ENCODE measurements at regions not wholly inside any gene's neighbourhood (a gene's known extent, or its start where the extent isn't known, plus 50 kb on each side); places are given as distances from the start of the nearest gene placed in this dataset.
"Not testable (repeated sequence)": the region's sequence is repeated elsewhere in the genome, so short reads cannot be mapped to it uniquely, and the experiment has no call there.

- H3K36me3 ChIP-seq (ENCODE audit: control insufficient read depth in 1 of 2, insufficient read depth in 2 of 2, low read length in 2 of 2); H4K20me1 ChIP-seq (ENCODE audit: insufficient read depth); intact Hi-C loops (cut with micrococcal nuclease); H3K4me3 ChIP-seq (replicated peaks in 1 of 2; ENCODE audit: low read depth in 1 of 2, low read length in 2 of 2); H3K27ac ChIP-seq (ENCODE audit: low read depth, low read length); CTCF ChIA-PET; H3K79me2 ChIP-seq (ENCODE audit: insufficient read depth, low read length); H3K9me2 ChIP-seq (ENCODE audit: insufficient read depth); H3K27me3 ChIP-seq (ENCODE audit: insufficient read depth, low read length); H3K9me3 ChIP-seq (ENCODE audit: control insufficient read depth in 1 of 2, insufficient read depth in 1 of 2, low read depth in 1 of 2, low read length in 2 of 2); BruUV-seq (replicated peaks); H3K4me2 ChIP-seq (ENCODE audit: low read length); H2AFZ ChIP-seq (ENCODE audit: low read depth, low read length, poor library complexity, severe bottlenecking); ATAC-seq; POLR2A ChIA-PET; H3K9ac ChIP-seq (ENCODE audit: low read length); RAD21 ChIA-PET (ENCODE audit: low non-redundant PET in 1 of 2, low total read pairs in 2 of 2, uncharacterized antibody in 2 of 2, unreplicated experiment in 2 of 2); DNase-seq (ENCODE audit: low read depth, low spot score): not testable (repeated sequence)
- TF ChIP-seq JUND (IDR thresholded peaks at IDR 0.05) (peak; percentile 22; the same call in 1 of the 2 replicates), FOSL1 (IDR thresholded peaks at IDR 0.05; ENCODE audit: low read depth) (peak; percentile 25; the same call in 1 of the 2 replicates), CBX3 (IDR thresholded peaks at IDR 0.05; ENCODE audit: low read depth) (peak; percentile 17; the same call in 1 of the 2 replicates)
- H3K4me1 ChIP-seq (ENCODE audit: control insufficient read depth in 1 of 2, insufficient read depth in 2 of 2, low read length in 2 of 2), result peaks cover 3 to 49% of the 10 kb centered on the region in 2 experiments; a peak in 3 of 4 replicates
Observed at GRCh38 chrX:65927386-65927785, 112.5 kb downstream of the VSIG4 start.

DNA sequence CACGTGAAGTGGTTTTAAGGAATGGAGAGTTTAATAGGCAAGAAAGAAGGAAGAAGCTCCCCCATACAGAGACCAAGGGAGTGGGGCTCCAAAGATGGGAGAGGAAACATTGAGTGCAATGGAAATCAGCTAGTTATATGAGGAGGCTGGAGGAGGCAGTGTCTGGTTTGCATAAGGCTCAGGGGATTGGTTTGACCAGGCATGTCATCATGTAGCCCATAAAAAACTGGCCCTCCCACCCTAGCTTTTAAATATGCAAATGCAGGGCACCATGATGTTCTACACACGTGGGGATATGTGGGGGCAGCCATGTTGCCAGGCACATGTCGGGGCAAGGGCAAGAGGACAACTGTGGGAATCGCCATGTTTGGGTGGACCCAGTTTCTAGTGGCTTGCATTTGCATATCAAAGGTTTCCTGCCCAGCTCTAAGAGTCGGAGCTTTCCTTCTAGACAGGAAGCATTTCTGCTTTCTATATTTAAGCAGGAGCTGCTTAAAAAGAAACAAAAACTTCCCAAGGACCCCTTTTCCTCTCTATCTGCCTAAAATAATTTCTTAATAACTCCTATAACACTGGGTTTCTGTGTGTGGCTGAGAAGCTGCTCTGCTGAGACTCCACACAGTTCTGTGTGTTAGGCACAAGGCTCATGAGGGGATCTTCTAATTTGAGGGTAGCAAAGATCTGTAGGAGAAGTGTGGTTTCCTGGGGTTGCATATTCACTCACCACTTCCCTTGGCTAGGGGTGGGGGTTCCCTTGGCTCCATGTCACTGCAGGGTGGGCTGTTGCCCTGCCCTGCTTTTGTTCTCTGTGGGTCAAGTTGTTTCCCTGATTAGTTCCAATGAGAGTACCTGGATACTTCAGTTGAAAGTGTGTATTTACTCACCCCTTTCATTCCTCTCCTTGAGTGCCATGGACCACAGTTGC lies 113.5 kb downstream of the VSIG4 start:
- no peaks in the 10 kb centered on the region for H3K36me3 ChIP-seq (ENCODE audit: control insufficient read depth in 1 of 2, insufficient read depth in 2 of 2, low read length in 2 of 2)
- no peaks in the 10 kb centered on the region for H3K9me3 ChIP-seq (ENCODE audit: control insufficient read depth in 1 of 2, insufficient read depth in 1 of 2, low read depth in 1 of 2, low read length in 2 of 2)
- no peak for TF ChIP-seq EZH2phosphoT487 (IDR thresholded peaks at IDR 0.05; ENCODE audit: borderline replicate concordance)
- no peak for TF ChIP-seq CEBPB (IDR thresholded peaks at IDR 0.05; ENCODE audit: low read depth)
- TF ChIP-seq EZH2 (IDR thresholded peaks at IDR 0.05), result no peak
- TF ChIP-seq SP1 (IDR thresholded peaks at IDR 0.05; ENCODE audit: low read depth), result no peak
- TF ChIP-seq JUND (IDR thresholded peaks at IDR 0.05), result no peak
- no peak for TF ChIP-seq ELF1 (IDR thresholded peaks at IDR 0.05; ENCODE audit: borderline replicate concordance, low read depth)
- TF ChIP-seq, protein P1, sequence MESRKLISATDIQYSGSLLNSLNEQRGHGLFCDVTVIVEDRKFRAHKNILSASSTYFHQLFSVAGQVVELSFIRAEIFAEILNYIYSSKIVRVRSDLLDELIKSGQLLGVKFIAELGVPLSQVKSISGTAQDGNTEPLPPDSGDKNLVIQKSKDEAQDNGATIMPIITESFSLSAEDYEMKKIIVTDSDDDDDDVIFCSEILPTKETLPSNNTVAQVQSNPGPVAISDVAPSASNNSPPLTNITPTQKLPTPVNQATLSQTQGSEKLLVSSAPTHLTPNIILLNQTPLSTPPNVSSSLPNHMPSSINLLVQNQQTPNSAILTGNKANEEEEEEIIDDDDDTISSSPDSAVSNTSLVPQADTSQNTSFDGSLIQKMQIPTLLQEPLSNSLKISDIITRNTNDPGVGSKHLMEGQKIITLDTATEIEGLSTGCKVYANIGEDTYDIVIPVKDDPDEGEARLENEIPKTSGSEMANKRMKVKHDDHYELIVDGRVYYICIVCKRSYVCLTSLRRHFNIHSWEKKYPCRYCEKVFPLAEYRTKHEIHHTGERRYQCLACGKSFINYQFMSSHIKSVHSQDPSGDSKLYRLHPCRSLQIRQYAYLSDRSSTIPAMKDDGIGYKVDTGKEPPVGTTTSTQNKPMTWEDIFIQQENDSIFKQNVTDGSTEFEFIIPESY (IDR thresholded peaks at IDR 0.05; ENCODE audit: extremely low read depth, insufficient replicate concordance, low read length), result no peak
- TF ChIP-seq, protein P2, sequence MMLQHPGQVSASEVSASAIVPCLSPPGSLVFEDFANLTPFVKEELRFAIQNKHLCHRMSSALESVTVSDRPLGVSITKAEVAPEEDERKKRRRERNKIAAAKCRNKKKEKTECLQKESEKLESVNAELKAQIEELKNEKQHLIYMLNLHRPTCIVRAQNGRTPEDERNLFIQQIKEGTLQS (IDR thresholded peaks at IDR 0.05), result no peak
- no peak for TF ChIP-seq POLR2A (IDR thresholded peaks at IDR 0.05; ENCODE audit: borderline replicate concordance, extremely low read depth, insufficient read depth, insufficient read length)
- no peak for TF ChIP-seq FOSL1 (IDR thresholded peaks at IDR 0.05; ENCODE audit: low read depth)
- TF ChIP-seq POLR2AphosphoS5 (IDR thresholded peaks at IDR 0.05; ENCODE audit: low read depth, low read length), result no peak
- no peak for TF ChIP-seq SRF (IDR thresholded peaks at IDR 0.05; ENCODE audit: low read depth)
- TF ChIP-seq YY1 (IDR thresholded peaks at IDR 0.05; ENCODE audit: extremely low read depth, insufficient replicate concordance, low read depth, low read length), result no peak
- TF ChIP-seq, protein P3, sequence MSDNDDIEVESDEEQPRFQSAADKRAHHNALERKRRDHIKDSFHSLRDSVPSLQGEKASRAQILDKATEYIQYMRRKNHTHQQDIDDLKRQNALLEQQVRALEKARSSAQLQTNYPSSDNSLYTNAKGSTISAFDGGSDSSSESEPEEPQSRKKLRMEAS (IDR thresholded peaks at IDR 0.05), result no peak
- ChIA-PET POLR2A (no interaction called here), CTCF (no interaction called here), RAD21 (ENCODE audit: low non-redundant PET in 1 of 2, low total read pairs in 2 of 2, uncharacterized antibody in 2 of 2, unreplicated experiment in 2 of 2) (no interaction called here)
- intact Hi-C loops (cut with micrococcal nuclease), result no loop called here
- H3K27me3 ChIP-seq (ENCODE audit: insufficient read depth, low read length), result no peaks in the 10 kb centered on the region
- H3K9ac ChIP-seq (ENCODE audit: low read length), result no peak overlapping the region
- no peak overlapping the region for H3K27ac ChIP-seq (ENCODE audit: low read depth, low read length)
- ATAC-seq (no peak), DNase-seq (ENCODE audit: low read depth, low spot score) (no peak)
- H3K9me2 ChIP-seq (ENCODE audit: insufficient read depth), result no peaks in the 10 kb centered on the region
- BruUV-seq (replicated peaks), result no TSS peak
- H3K4me3 ChIP-seq (replicated peaks in 1 of 2; ENCODE audit: low read depth in 1 of 2, low read length in 2 of 2), result no peak overlapping the region
- H3K4me2 ChIP-seq (ENCODE audit: low read length), result no peak overlapping the region
- H3K79me2 ChIP-seq (ENCODE audit: insufficient read depth, low read length), result no peaks in the 10 kb centered on the region
- H2AFZ ChIP-seq (ENCODE audit: low read depth, low read length, poor library complexity, severe bottlenecking), result no peak overlapping the region
- H4K20me1 ChIP-seq (ENCODE audit: insufficient read depth), result no peaks in the 10 kb centered on the region
- H3K4me1 ChIP-seq (ENCODE audit: control insufficient read depth in 1 of 2, insufficient read depth in 2 of 2, low read length in 2 of 2), result peaks cover 0 to 40% of the 10 kb centered on the region in 2 experiments; a peak in 2 of 4 replicates
